Type B pancreatic cell (in vitro differentiated cells): ENCODE measurements at regions not wholly inside any gene's neighbourhood (a gene's known extent, or its start where the extent isn't known, plus 50 kb on each side); places are given as distances from the start of the nearest gene placed in this dataset.
"Not testable (repeated sequence)": the region's sequence is repeated elsewhere in the genome, so short reads cannot be mapped to it uniquely, and the experiment has no call there.

Experiments
- DNase-seq: peaks from one replicate; pipeline ENCODE4 v3.0.0; 2021; ENCODE audit warnings: mixed read lengths; ENCODE audit not compliant: unreplicated experiment; ENCODE audit errors: extremely low spot score
- H3K27ac Mint-ChIP-seq: 2 replicates; pipeline ENCODE4 v1.8.0; 2021; ENCODE audit warnings: mild to moderate bottlenecking, mixed read lengths
- H3K27me3 Mint-ChIP-seq: 2 replicates; pipeline ENCODE4 v1.8.0; 2021; ENCODE audit warnings: mixed read lengths
- H3K36me3 Mint-ChIP-seq: 2 replicates; pipeline ENCODE4 v1.8.0; 2021; ENCODE audit warnings: mixed read lengths
- H3K4me1 Mint-ChIP-seq: one replicate; pipeline ENCODE4 v1.8.0; 2021; ENCODE audit warnings: mixed read lengths; ENCODE audit not compliant: unreplicated experiment
- H3K4me3 Mint-ChIP-seq: 2 replicates; pipeline ENCODE4 v1.8.0; 2021; ENCODE audit warnings: mild to moderate bottlenecking, mixed read lengths
- H3K9me3 Mint-ChIP-seq: 2 replicates; pipeline ENCODE4 v1.8.0; 2021; ENCODE audit warnings: mixed read lengths
- TF ChIP-seq, protein P1 (sequence below): fragments of 200-600 bp; sonication (generic); conservative IDR thresholded peaks from 2 replicates; pipeline ENCODE4 v1.5.0; 2021; ENCODE audit warnings: antibody characterized with exemption, mild to moderate bottlenecking

DNA sequence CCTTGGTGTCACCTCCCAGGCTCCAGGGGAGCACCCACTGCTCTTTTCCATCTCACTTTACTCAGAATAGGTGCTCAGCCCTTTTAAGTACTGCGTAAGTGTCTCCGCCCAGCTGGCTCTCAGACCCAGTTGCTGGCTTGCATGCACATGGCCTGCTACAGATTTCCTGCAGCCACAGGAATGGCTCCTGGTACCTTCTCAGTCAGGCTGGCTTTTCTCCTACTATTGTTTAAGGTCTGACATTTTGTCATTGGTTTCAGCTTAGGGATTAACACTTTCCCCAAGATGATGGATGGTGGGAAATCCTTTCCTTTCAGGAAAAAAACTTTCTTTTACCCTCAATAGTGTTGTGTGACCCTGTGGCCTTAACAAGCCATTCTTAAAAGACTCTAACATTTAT is 1652.3 kb upstream of the WWC1 start:
- no peak for DNase-seq
- Mint-ChIP-seq H3K4me1 (peaks cover 1% of the 10 kb centered on the region), H3K9me3 (no peaks in the 10 kb centered on the region), H3K27me3 (no peaks in the 10 kb centered on the region), H3K36me3 (no peaks in the 10 kb centered on the region), H3K27ac (no peak overlapping the region), H3K4me3 (no peak overlapping the region)
- TF ChIP-seq, protein P1, sequence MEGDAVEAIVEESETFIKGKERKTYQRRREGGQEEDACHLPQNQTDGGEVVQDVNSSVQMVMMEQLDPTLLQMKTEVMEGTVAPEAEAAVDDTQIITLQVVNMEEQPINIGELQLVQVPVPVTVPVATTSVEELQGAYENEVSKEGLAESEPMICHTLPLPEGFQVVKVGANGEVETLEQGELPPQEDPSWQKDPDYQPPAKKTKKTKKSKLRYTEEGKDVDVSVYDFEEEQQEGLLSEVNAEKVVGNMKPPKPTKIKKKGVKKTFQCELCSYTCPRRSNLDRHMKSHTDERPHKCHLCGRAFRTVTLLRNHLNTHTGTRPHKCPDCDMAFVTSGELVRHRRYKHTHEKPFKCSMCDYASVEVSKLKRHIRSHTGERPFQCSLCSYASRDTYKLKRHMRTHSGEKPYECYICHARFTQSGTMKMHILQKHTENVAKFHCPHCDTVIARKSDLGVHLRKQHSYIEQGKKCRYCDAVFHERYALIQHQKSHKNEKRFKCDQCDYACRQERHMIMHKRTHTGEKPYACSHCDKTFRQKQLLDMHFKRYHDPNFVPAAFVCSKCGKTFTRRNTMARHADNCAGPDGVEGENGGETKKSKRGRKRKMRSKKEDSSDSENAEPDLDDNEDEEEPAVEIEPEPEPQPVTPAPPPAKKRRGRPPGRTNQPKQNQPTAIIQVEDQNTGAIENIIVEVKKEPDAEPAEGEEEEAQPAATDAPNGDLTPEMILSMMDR, result no peak

GRCh38 chr5:166640136-166640535 is 1651.3 kb upstream of the WWC1 start:
- not testable (repeated sequence) for H3K27ac Mint-ChIP-seq, DNase-seq, H3K27me3 Mint-ChIP-seq

DNA sequence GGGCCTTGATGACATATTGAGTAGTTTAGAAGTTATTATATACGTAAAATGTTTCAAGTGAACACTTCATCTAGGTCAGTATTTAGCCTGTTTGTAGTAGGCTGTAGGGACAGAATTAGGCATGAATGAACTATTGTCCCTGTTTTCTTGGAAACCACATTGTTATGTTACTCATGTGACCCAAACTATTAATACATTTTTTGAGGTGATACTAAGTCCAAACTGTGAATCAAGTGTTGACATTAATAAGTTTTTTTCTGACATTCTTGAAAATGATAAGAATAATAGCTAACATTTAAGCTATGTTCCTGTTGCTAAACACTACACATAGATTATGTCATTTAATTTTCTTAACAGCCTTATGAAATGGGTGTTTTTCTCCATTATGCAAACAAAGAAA is 1642.7 kb upstream of the WWC1 start:
- TF ChIP-seq, protein P1, result no peak
- H3K27ac Mint-ChIP-seq, result no peak overlapping the region
- no peaks in the 10 kb centered on the region for H3K9me3 Mint-ChIP-seq
- no peak for DNase-seq
- no peaks in the 10 kb centered on the region for H3K27me3 Mint-ChIP-seq
- no peak overlapping the region for H3K4me3 Mint-ChIP-seq
- peaks cover 6% of the 10 kb centered on the region for H3K4me1 Mint-ChIP-seq
- H3K36me3 Mint-ChIP-seq, result no peaks in the 10 kb centered on the region

More at GRCh38 chr5:166640136-166640535, 1651.3 kb upstream of the WWC1 start:
- not testable (repeated sequence) for H3K4me1 Mint-ChIP-seq, H3K4me3 Mint-ChIP-seq, H3K9me3 Mint-ChIP-seq, H3K36me3 Mint-ChIP-seq

GRCh38 chr5:166649676-166650075 is 1641.8 kb upstream of the WWC1 start:
- TF ChIP-seq, protein P1, result no peak
- Mint-ChIP-seq H3K27me3 (no peaks in the 10 kb centered on the region), H3K4me1 (peaks cover 1% of the 10 kb centered on the region), H3K9me3 (no peaks in the 10 kb centered on the region), H3K36me3 (no peaks in the 10 kb centered on the region), H3K27ac (no peak overlapping the region), H3K4me3 (no peak overlapping the region)
- DNase-seq, result no peak

DNA sequence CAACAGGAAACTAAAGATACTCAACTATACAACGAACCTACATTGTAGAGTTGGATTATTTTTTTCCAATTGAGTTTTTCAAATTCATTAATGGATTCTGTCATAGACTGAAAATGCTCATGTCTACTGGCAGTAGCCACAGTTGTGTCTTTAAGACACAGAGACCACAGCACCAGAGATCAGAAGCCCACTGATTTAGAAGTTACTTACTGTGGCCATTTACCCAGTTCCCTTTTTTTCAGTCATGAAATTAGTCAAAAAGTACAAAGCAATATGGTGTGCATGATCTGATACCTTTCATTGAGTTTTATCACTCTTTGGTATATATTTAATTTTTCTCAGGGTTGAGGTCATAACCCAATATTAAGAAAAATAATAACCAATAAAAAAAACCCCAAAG is 1640.2 kb upstream of the WWC1 start:
- Mint-ChIP-seq H3K4me1 (no peaks in the 10 kb centered on the region), H3K27ac (no peak overlapping the region)

DNA sequence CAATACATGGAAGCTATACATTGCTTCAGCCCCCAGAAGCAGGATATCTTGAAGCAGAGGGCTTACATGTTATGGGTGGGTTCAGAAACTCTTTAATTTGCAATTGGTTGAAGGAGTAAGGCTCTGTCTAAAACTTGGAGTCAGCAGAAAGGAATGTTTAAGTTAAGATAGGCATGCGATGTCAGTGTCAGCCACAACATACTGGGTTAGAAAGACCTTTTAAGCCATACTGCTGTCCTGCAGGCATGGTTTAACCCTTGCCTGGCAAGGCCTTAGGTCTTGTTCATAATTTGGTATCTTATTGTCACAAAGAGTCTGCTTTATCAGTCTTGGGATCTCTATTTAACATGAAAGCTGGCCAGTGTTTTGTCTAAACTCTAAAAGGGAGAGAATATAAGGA is 1619.6 kb upstream of the WWC1 start:
- H3K27me3 Mint-ChIP-seq, result no peaks in the 10 kb centered on the region
- no peak overlapping the region for H3K27ac Mint-ChIP-seq
- H3K36me3 Mint-ChIP-seq, result no peaks in the 10 kb centered on the region
- DNase-seq, result no peak
- peaks cover 4% of the 10 kb centered on the region for H3K9me3 Mint-ChIP-seq
- no peaks in the 10 kb centered on the region for H3K4me1 Mint-ChIP-seq
- H3K4me3 Mint-ChIP-seq, result no peak overlapping the region
- TF ChIP-seq, protein P1, result no peak

More for the DNA sequence above, 1640.2 kb upstream of the WWC1 start:
- Mint-ChIP-seq H3K4me3 (no peak overlapping the region), H3K9me3 (no peaks in the 10 kb centered on the region), H3K36me3 (no peaks in the 10 kb centered on the region), H3K27me3 (no peaks in the 10 kb centered on the region)
- no peak for DNase-seq
- TF ChIP-seq, protein P1, result no peak
